ENCODE measurements at regions not wholly inside any gene's neighbourhood (a gene's known extent, or its start where the extent isn't known, plus 50 kb on each side); places are given as distances from the start of the nearest gene placed in this dataset.
"Not testable (repeated sequence)": the region's sequence is repeated elsewhere in the genome, so short reads cannot be mapped to it uniquely, and the experiment has no call there.

DNA sequence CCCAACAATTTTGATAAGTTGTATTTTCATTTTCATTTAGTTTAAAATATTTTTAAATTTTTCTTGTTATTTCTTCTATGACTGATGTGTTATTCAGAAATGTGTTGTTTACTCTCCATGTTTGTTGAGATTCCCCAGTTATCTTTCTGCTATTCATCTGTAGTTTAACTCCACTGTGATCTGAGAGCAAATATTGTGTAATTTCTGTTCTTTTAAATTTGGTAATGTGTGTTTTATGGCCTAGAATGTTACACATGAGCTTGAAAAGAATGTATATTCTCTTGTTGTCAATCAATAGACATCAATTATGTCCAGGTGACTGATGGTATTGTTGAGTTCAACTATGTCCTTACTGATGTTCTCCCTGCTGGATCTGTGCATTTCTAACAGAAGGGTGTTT lies 188.2 kb downstream of the CYP26B1 start:
- DNase-seq (ENCODE audit: low spot score), result no peak

DNA sequence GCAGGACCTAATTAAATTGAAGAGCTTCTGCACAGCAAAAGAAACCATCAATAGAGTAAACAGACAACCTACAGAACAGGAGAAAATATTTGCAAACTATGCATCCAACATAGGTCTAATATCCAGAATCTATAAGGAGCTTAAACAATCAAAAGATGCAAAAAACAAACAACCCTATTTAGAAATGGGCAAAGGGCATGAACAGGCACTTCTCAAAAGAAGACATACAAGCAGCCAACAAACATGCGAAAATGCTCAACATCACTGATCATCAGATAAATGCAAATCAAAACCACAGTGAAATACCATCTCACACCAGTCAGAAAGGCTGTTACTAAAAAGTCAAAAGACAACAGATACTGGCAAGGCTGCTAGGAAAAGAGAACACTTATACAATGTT lies 189.2 kb downstream of the CYP26B1 start:
- not testable (repeated sequence) for DNase-seq (ENCODE audit: low spot score)

DNA sequence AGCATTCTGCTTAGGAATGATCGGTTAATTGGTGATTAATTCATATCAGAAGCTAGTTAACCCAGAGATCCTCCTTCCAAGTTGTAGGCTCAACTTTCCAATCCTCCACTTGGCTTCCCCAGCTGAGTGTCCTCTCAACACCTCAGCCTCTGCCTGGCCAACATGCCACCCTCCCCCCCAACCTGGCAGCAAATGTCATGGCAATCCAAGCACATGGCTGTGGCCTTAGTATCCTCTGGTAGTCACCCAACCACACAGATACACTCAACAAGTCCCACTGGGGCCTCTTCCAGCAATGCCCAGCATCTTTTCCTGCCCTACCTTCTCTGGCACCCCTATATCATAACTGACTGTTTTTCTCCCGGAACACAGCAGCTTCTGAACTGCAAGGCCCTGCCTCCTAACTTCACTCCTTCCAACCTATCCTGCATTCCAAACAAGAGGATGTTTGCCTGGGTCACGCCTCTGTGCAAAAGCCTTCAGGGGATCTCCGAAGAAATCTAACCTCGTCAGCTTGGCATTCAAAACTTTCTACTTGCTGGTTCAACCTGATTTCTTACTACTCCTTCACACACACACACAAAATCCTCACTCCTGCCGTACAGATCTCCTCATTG lies 195.0 kb downstream of the CYP26B1 start:
- DNase-seq (ENCODE audit: low spot score), result no peak

DNA sequence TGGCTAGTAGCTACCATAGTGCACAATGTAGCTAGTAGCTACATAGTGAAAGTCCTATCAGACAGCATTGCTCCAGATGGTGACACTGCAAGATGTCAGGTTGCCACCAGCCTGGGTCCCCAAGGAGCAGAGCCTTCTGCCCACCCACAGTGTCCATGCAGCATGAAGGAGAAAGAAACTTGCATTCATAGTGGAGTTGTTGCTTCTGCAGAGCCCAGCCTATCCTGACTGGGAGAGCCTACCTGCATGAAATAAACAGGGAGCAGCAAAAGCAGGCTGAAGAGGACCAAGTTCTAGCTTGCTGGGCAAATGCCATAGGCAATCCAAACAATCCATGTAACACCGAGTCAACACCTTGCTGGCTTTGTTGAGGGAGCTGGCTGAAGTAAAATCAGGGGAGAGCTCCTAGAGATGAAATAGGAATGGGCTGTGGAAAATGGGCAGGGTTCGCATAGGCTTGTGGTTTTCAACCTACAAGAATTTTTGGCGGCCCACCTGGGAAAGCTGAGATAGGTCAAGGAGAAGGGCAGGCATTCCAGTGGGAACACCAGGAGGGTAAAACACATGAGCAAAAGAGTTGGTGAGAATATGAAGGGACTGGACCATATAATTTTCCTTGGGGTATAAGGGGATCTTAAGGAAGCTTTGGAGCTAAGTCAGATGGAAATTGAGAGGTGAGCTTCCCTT lies 195.8 kb downstream of the CYP26B1 start:
- DNase-seq (ENCODE audit: low spot score), result no peak

DNA sequence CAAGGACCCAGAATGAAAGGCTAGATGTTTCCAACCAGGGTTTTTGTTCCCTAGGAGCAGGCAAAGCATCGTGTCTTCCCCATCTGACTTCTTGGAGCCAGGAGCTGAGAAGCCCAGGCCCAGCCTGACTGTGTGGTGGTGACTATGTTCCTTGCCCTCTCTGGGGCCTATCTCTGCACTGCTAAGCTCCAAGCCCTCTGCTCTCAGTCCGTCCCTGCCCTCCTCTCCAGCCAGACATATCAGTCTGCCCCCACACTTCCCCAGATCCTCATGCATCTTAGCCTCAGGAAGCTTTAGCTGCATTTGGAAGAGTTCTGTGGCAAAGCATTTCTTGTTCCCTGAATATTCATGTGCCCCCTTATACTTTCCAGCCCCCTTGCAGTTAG lies 196.6 kb downstream of the CYP26B1 start:
- DNase-seq (ENCODE audit: low spot score), result no peak

DNA sequence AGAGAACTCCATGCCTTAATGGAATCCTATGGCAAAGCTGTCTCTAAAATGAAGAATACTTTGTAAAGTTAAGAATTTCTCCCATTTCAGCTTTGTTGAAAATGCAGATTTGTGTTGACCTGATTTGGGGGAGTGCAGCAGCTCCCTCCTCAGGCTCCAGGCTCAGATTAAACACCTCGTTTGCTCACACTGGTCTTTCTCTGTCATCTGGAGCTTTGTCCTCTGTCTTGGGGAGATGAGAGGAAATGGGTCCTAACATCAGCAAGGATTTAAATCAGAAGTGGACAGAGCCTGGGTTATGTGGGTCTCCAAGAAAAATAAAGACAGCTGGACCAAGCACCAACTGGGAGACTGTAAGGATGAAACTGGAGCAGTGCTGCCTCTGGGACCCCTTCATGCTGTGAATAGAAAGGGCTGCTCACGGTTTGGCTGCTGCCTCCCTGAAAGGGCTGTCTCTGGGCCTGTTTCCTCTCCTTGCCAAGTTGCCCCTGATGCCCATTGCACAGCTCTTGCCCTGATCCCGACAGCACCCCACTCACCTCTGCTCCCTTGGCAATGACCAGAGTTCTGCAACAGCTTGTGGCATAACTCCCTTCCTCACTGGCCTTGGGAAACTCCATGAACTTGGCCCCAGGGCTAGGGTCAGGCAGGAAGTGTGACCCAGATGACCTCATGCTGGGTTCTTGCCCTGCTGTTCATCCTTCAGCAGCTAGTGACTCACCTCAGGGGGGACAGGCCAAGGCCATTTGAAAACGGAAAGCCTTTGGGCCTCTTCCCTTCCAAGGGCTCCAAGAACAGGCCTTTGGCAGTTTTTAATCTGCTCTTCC lies 197.2 kb downstream of the CYP26B1 start:
- DNase-seq (ENCODE audit: low spot score), result no peak

DNA sequence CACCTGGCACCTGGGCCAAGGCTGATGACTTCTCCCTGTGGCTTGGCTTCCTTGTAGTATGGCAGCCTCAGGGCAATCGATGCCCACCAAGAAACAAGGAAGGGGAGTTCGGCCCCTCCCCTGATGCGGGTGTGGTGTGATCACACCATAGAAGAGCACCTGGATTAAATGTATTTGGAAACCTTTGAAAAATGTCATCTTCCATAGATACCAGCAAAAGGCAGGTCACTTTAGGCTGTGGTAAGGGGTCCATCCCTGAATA lies 198.2 kb downstream of the CYP26B1 start:
- no peak for DNase-seq (ENCODE audit: low spot score)

DNA sequence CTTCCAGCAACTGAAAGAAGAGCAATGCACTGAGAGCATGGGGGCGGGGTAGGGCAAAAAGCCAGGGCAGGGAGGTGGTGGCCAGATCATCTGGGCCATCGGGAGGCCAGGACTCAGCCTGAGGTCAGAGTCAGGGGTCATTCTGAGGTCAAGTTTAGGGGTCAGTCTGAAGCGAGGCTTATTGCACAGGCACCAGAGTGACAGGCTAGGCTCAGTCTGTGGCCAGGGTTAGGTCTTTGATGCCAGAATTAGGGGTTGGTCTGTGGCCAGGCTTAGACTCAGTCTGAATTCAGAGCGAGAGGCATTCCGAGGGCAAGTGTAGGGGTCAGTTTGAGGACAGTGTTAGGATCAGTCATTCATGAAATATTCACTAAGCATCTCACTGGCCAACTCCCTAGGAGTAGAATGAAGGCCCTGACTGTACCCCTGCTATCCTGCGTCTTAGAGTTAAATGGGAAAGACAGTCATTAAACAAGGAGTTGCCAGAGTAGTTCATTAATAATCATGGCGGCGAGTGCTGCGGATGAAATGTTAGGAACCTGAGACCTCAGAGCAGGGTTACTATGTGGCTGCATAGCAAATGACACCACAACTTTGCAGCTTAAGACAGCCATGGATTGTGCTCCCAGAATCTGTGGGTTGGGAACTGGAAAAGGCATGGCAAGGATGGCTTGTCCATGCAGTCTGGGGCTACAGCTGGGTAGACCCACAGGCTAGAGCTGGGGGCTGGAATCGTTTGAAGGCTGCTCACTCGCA lies 198.7 kb downstream of the CYP26B1 start:
- no peak for DNase-seq (ENCODE audit: low spot score)

DNA sequence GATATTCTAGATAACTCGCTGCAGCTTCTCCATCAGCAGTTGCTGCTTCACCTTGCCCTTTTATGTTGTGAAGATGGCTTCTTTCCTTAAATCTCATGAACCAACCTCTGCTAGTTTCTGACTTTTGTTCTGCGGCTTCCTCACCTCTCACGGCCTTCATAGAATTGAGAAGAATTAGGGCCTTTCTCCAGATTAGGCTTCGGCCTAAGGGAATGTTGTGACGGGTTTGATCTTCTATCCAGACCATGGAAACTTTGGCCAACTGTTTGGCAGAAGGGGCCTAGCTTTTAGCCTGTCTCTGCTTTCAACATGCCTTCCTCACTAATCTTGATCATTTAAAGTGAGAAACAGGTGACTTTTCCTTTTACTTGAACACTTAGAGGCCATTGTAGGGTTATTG lies 199.9 kb downstream of the CYP26B1 start:
- no peak for DNase-seq (ENCODE audit: low spot score)

DNA sequence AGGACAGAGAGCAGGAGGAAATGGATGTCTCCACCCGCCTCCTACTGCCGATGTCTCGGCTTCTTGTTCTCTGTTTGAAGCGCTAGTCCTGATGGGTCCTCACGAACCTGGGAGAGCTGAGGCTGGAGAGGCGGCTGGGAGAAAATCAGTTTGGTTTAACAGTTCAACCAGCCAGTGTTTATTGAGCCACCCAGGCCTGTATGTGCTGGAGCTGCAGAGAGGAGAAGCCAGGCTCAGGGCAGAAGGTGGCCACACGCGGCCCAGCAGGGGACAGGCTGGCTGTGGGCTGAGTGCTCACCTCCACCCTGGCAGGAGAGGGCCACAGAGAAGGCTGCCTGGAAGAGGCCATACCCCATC lies 202.1 kb downstream of the CYP26B1 start:
- no peak for DNase-seq (ENCODE audit: low spot score)

DNA sequence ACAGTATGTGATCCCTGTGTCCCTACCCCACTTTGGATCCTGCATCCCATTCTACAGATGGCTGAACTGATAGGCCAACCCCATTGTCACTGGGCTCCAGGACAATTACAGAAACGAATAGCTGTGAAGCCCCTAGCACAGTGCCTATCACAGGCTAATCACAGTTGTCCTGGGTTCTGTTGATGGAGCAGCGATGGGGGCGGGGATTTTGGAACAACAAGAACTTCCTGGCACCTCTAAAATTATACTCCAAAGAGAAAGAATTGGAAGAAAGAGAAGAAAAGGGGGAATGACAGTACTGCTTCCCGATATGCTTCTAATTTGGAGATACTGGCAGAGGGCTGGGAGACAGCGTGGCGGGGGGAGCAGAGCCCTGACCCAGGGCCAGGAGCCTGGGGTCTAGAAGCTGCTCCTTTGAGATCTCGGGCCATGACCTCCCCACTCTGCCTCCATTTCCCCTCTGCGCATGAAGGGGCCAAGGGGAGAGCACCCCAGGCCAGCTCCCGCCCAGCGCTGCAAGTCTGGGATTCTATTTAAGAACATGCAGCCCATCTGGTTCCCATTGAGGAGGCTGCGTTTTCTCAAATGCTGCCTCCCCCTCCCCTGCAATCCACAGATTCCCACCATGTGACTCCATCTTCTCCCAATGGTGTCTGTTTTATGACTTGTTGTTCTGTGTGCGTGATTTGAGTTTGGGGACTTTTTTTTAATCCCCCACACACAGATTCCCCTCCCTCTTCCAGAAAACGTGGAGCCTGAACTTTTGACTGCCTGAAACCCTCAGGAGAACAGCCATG lies 202.7 kb downstream of the CYP26B1 start:
- DNase-seq (ENCODE audit: low spot score), result no peak

DNA sequence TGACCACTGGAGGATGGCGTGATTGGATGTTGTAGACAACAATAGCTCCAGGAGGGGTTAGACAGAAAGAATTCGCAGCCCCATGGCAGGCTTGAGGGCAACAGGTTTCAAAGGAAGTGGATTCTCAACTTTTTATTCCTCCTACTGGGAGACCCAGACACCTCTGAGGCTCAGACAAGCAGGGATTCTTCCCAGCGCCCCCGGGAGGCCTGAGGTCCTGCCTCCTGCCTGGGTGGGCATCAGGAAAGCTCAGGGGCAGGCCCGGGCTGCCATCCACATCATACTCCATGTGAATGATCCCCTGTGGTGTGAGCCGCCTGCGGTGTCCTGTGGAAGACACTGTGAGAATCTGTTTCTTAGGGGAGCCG lies 203.5 kb downstream of the CYP26B1 start:
- no peak for DNase-seq (ENCODE audit: low spot score)

DNA sequence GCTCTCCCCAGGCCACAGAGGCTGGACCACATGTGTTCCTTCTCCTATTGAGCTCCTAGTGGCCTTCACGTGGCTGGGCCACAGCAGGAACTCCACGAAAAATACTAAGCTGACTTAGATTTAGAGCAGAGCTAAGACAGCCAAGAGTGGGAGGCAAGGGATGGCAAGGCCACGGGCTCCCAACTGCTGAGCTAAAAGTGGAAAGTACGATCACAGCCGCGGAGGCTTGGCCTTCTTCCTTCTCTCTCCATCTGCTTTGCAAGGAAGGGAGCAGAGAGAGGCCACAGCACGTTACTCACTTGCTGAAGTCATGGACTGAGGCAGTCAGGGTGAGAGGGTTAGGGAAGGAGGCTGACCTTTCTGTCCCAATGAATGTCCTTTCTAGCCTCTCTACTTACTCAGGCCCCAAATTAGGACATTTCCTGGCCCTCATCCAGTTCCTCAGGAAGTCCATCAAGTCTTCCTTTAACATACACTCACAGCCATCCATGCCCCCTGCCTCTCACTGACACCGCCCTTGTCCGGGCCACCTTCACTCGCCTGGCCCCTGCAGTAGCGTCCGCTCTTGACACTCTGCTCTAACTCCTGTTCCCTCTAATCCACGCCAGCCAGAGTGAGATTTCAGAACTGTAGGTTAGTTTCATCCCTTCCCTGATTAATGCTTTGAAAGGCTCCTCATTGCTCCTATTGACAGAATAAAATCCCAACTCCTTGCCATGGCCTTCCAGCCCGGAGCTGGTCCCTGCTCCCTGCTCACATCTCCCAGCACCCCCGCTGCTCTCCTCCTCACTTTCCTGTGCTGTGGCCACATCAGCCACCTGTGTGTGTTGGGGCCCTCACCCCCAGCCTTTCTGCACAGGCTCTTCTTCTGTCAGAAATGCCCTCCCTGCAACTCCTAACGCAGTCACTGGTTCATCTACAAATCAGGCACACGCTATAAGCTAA lies 204.2 kb downstream of the CYP26B1 start:
- no peak for DNase-seq (ENCODE audit: low spot score)

DNA sequence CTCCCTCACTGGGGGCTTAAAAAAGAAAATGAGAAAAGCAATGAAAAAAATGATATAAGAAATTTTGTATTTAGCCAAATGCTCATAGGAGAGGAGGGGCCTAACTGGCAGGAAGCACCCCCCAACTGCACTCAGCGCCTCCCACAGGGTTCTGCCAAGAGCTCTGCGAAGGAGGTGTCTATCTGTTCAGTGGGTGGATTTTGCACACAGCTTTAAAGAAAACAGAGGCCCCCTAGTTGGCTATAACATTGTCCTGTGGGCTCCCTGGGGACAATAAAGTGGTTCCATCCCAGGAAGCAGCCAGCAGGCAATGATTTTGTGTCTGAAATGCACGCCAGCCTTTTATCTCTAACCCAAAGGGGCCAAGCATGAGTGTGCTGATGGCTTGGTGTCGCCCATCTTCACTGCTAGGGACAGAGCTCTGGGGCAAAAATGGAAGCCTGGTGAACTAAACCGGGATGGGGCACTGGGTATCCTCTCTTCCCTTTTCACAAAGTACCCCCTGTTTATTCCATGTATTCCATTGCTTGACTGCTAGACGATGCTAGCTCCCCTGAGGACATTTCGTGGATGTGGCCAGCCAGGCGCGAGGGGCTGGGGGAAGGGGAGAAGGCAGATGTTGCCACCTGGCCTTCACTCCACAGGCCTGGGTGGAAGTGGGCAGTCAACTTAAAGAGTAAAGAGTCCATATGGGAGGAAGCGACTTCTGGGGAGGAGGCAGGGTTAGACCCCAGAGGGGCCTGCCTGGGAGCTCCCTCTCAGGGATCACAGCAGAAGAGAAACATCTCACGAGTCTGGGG lies 205.7 kb downstream of the CYP26B1 start:
- DNase-seq (ENCODE audit: low spot score), result no peak

DNA sequence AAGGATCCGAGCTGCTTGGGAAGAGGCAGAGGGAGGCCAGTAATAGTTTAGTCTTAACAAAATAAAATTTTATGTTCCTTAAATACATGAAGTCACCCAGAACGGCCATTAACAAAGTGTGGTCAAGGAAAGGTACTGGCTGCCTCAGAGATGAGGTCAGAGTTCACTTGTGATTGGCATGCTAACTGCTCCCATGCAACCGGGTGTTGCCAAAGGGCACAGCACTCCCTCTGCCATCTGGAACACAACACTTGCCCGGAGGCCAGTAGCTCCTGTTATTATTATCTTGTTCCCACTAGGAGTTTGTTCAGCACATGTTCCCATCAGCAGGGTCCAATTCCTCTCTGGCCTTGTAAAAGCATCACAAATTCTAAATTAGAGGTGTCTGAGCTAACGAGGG lies 207.0 kb downstream of the CYP26B1 start:
- no peak for DNase-seq (ENCODE audit: low spot score)

DNA sequence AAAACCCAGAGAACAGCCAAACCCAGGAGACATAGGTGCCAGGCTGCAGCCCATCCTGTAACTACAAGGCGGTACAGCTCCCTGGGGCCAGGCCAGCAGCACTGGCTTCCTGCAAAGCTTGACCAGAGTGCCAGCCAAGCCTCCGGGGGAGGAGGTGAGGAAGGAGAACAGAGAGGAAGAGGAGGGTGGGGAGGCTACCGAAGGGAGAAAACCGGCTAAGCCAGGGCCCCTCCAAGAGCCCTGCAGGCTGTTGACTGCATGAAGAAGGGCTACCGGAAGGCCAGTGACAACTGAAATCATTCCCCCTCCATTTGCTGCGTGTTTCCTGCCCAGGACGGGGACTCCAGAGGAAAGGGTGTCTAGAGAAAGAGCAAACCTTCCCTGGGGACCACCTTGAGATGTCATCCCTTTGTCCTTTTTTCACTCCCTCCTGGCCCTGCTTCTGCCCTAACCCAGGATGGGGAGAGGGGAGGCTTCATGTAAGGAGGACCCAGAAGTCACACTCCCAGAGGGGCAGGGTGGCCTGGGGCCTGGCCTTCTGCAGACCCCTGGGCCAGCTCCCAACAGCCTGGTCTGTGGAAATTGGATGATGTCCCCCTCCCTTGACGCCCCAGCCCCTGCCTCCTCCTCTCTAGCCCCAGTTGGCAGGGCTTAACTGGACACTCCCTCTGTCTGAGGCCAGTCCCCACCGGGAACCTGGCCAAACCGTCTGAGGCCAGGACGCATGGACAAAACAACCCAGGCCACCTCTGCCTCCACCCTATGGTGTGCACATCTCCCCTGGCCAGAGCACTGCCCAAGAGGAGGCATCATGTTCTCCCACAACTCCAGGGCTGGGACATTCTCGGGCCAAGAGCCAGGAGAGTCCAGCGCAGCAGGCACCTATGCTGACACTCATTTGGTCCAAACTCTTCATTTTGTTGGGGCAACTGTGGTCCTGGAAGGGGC lies 207.8 kb downstream of the CYP26B1 start:
- DNase-seq (ENCODE audit: low spot score), result no peak

DNA sequence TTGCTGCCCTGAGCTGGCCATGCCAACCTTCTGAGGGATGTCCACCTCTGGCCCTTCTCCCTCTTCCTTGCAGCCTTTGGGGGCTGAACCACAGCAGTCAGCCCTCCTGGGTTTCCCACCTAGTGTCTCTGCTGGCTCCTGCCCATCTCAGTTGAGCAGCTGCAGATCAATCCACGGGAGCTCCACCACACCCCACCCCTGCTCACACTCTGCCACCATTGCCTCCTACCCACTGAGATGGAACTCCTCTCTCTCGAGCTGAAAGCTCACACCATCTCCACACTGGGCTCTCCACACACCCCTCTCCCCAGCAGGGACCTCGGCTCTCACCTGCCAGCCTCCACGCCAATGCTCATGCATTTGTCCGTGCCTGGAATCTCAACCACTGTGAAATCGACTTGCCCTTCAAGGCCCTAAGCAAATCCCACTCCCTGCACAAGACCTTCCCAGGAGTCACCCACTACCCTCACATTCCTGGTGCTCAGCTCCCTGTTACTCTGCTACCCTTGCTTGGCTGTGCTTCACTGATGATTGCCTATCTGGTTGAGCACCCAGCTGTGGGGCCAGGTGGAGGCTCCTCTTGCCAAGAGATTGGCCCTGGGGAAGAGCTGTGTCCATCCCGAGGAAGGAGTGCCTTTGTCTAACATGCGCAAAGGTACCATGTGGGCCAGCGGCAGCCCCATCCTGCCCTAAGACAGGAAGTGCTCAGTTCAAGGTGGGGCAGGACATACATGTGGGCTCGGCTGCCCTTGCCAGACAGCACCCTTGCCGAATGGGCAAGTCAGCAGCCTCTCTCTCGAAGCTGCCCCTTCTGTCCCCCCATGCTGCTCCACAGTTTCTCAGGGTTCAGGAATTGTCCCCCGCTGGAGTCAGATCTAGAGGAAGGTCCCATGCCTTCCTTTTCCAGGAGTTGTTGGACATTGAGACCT lies 208.7 kb downstream of the CYP26B1 start:
- no peak for DNase-seq (ENCODE audit: low spot score)
